Natural killer cell treated with Interleukin-12 subunit alpha and Interleukin-12 subunit beta and Interleukin-15 and Interleukin-18, amount 100 ng/mL, for 72 hours (primary cell): ENCODE measurements at regions not wholly inside any gene's neighbourhood (a gene's known extent, or its start where the extent isn't known, plus 50 kb on each side); places are given as distances from the start of the nearest gene placed in this dataset.
"Not testable (repeated sequence)": the region's sequence is repeated elsewhere in the genome, so short reads cannot be mapped to it uniquely, and the experiment has no call there.

Experiments
- ATAC-seq, 2 donors: fragments of 150-1000 bp; cut with Tn5 transposase in 1 of 2; sonication (Bioruptor Pico), chemical (Tn5 transposase) in 1 of 2; 2 replicates each; pipeline ENCODE4 v1.10.0; 2021
- DNase-seq: peaks from one replicate; pipeline ENCODE4 v3.0.0; 2022; ENCODE audit warnings: low spot score
- H3K27ac Mint-ChIP-seq, 2 donors: 1 replicate in 1 of 2; 2 replicates in 1 of 2; pipeline ENCODE4 v1.8.0; 2022; ENCODE audit warnings: mixed read lengths in 2 of 2, mild to moderate bottlenecking in 1 of 2, moderate library complexity in 1 of 2
- H3K27me3 Mint-ChIP-seq, 2 donors: 1 replicate in 1 of 2; 2 replicates in 1 of 2; pipeline ENCODE4 v1.8.0; 2022; ENCODE audit warnings: mixed read lengths in 2 of 2
- H3K36me3 Mint-ChIP-seq: one replicate; pipeline ENCODE4 v1.8.0; 2022; ENCODE audit warnings: mixed read lengths
- H3K4me1 Mint-ChIP-seq, 2 donors: 1 replicate in 1 of 2; 2 replicates in 1 of 2; pipeline ENCODE4 v1.8.0; 2022; ENCODE audit warnings: low read depth in 2 of 2, mixed read lengths in 2 of 2, mild to moderate bottlenecking in 1 of 2
- H3K4me3 Mint-ChIP-seq: one replicate; pipeline ENCODE4 v1.8.0; 2022; ENCODE audit warnings: mixed read lengths
- H3K9me3 Mint-ChIP-seq: 2 replicates; pipeline ENCODE4 v1.8.0; 2022; ENCODE audit warnings: mixed read lengths

- H3K36me3 Mint-ChIP-seq = no peaks in the 10 kb centered on the region
- no peak for ATAC-seq
Observed at GRCh38 chr17:49898366-49899190, 50.7 kb upstream of the TAC4 start.

GRCh38 chr17:49899191-49899485 lies 51.3 kb upstream of the TAC4 start:
- ATAC-seq (no peak), DNase-seq (no peak)
- Mint-ChIP-seq H3K4me1 (no peaks in the 10 kb centered on the region), H3K36me3 (no peaks in the 10 kb centered on the region), H3K27me3 (peaks cover 38 to 39% of the 10 kb centered on the region in 2 donors), H3K4me3 (no peak overlapping the region), H3K27ac (no peak overlapping the region), H3K9me3 (no peaks in the 10 kb centered on the region)

More at GRCh38 chr17:49898366-49899190, 50.7 kb upstream of the TAC4 start:
- Mint-ChIP-seq H3K4me3 (no peak overlapping the region), H3K9me3 (no peaks in the 10 kb centered on the region), H3K4me1 (no peaks in the 10 kb centered on the region), H3K27ac (no peak overlapping the region), H3K27me3 (peaks cover 37 to 39% of the 10 kb centered on the region in 2 donors)
- DNase-seq = no peak

DNA sequence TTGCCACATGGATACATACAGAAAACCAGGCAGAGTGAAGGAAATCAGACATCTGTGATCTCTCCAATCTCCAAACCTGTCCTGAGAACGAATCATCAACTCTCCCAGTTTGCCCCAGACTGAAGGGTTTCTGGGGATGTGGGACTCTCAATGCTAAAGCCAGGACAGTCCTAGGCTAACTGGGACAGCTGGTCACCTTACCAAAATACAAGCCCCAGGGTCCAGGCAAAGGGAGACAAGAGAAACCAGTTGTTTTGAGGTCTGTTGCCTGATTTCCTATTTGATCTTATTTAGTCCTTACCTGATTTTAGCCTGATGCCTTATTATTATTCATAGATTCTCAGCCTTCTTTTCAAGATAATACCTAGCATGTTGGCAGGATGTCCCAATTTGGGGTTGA lies 51.7 kb upstream of the TAC4 start:
- DNase-seq (no peak), ATAC-seq (no peak)
- Mint-ChIP-seq H3K36me3 (no peaks in the 10 kb centered on the region), H3K9me3 (no peaks in the 10 kb centered on the region), H3K4me3 (no peak overlapping the region), H3K4me1 (no peaks in the 10 kb centered on the region), H3K27ac (no peak overlapping the region), H3K27me3 (peaks cover 39% of the 10 kb centered on the region in 2 donors)

GRCh38 chr17:49900801-49901200 lies 52.9 kb upstream of the TAC4 start:
- H3K27ac Mint-ChIP-seq, H3K4me1 Mint-ChIP-seq, DNase-seq, H3K4me3 Mint-ChIP-seq, H3K9me3 Mint-ChIP-seq, H3K36me3 Mint-ChIP-seq, ATAC-seq: not testable (repeated sequence)
- peaks cover 44% of the 10 kb centered on the region in 2 donors for H3K27me3 Mint-ChIP-seq

DNA sequence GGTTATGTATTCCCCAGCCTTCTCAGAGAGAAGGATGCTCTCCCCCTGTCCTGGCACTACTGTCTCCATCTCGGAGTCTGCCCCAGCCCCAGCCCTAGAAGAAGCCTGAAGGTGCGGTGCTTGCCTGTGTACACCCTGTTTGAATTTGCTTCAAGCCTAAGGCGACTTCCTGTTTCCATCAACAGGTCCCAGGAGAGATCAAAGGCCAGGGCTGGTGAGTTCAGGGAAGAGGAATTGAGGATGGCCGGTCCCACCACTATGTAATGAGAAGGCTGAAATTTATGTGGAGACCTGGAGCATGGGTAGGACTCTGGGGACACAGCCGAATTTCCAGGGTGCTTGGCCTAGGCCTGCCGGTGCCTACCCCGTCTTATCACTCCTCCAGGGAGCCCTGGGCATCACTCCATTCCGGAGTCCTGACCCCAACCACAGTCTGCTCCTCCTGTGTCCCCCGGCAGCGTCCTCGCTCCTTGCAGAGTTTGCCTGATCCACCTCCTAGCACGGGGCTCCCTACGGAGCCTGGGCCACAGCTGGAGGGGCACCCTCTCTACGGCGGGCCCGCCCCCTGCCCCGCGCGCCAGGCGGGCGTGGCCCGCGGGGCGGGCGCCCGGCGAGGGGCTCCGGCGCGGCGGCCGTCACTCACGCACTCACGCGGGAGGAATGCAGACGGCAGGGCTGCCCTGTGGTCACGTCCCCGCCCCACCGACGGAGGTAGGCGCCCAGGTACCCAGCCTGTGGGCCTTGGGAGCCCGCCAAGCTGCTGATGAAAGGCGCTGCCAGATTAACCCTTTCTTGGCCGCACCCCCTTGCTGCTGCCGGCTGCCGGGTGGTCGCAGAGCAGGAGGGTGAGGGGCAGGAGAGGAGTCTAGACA lies 53.8 kb upstream of the TAC4 start:
- Mint-ChIP-seq H3K27me3 (peaks cover 38 to 43% of the 10 kb centered on the region in 2 donors), H3K4me1 (no peaks in the 10 kb centered on the region), H3K9me3 (no peaks in the 10 kb centered on the region), H3K36me3 (no peaks in the 10 kb centered on the region), H3K4me3 (no peak overlapping the region), H3K27ac (no peak overlapping the region)
- DNase-seq (no peak), ATAC-seq (no peak)

GRCh38 chr17:49903523-49903922 lies 55.7 kb upstream of the TAC4 start:
- no peaks in the 10 kb centered on the region for H3K9me3 Mint-ChIP-seq
- H3K27ac Mint-ChIP-seq = no peak overlapping the region
- ATAC-seq (no peak), DNase-seq (no peak)
- H3K4me1 Mint-ChIP-seq = no peaks in the 10 kb centered on the region
- no peaks in the 10 kb centered on the region for H3K36me3 Mint-ChIP-seq
- H3K27me3 Mint-ChIP-seq = peaks cover 44 to 45% of the 10 kb centered on the region in 2 donors
- no peak overlapping the region for H3K4me3 Mint-ChIP-seq

- Mint-ChIP-seq H3K36me3 (no peaks in the 10 kb centered on the region), H3K4me1 (peaks cover 0 to 1% of the 10 kb centered on the region in 2 donors), H3K27ac (no peak overlapping the region), H3K27me3 (peaks cover 52 to 58% of the 10 kb centered on the region in 2 donors), H3K4me3 (no peak overlapping the region), H3K9me3 (no peaks in the 10 kb centered on the region)
- ATAC-seq (no peak), DNase-seq (no peak)
Observed at GRCh38 chr17:49904893-49905292, 57.0 kb upstream of the TAC4 start.

GRCh38 chr17:49906531-49907136 lies 58.8 kb upstream of the TAC4 start:
- no peaks in the 10 kb centered on the region for H3K36me3 Mint-ChIP-seq
- H3K4me3 Mint-ChIP-seq = no peak overlapping the region
- peaks cover 0 to 7% of the 10 kb centered on the region in 2 donors for H3K4me1 Mint-ChIP-seq
- no peak overlapping the region for H3K27ac Mint-ChIP-seq
- H3K27me3 Mint-ChIP-seq = peaks cover 54 to 60% of the 10 kb centered on the region in 2 donors
- DNase-seq (no peak), ATAC-seq (no peak)
- H3K9me3 Mint-ChIP-seq = no peaks in the 10 kb centered on the region

- Mint-ChIP-seq H3K4me1 (peaks cover 0 to 7% of the 10 kb centered on the region in 2 donors), H3K36me3 (no peaks in the 10 kb centered on the region), H3K9me3 (no peaks in the 10 kb centered on the region), H3K4me3 (no peak overlapping the region), H3K27me3 (peaks cover 54 to 60% of the 10 kb centered on the region in 2 donors), H3K27ac (no peak overlapping the region)
- no peak for DNase-seq
- ATAC-seq = no peak
Observed at GRCh38 chr17:49907279-49907678, 59.4 kb upstream of the TAC4 start.

DNA sequence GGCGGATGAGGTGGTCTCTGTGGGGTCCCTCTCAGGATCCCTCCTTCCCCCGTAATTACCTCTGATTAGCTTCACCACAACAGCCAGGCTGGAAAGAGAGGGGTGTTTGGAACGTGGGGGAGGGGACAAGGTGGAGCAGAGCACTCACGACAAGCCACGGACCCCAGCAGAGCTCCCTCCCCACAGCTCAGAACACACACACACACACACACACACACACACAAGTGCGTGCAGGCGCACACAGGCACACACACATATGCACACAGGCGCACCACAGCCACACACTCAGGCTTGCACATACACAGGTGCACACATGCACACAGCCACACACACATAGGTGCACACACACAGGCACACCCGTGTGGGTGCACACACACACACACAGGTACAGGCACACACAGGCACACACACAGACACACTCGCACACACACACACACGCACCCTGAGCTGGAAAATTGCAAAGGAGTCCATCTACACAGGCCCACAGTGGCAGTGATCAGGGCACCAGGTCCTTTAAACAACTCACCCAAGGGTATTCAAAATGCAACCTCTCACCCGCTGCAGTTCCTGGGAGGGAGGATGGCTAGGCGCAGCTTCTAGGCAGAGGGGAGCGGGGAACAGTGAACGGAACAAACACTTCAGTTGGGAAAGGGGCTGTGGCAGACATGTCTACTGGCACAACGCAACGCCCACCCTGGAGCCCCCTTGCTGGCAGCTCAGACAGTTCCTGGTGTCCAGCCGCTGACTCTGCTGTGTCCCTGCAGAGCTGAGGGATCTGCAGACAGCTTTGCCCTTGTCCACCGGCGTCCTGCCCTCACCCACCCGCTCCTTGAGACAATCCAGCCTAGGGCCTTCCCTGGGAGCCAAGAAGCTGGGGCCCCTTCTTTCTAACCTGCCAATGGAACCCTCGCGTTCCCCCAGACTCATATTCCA lies 59.9 kb upstream of the DLX4 start:
- ATAC-seq (no peak), DNase-seq (no peak)
- Mint-ChIP-seq H3K9me3 (no peaks in the 10 kb centered on the region), H3K36me3 (no peaks in the 10 kb centered on the region), H3K27ac (no peak overlapping the region), H3K4me1 (peaks cover 0 to 7% of the 10 kb centered on the region in 2 donors), H3K4me3 (no peak overlapping the region), H3K27me3 (peaks cover 44 to 46% of the 10 kb centered on the region in 2 donors)

GRCh38 chr17:49910094-49910857 lies 58.7 kb upstream of the DLX4 start:
- Mint-ChIP-seq H3K4me3 (no peak overlapping the region), H3K9me3 (no peaks in the 10 kb centered on the region), H3K27ac (no peak overlapping the region), H3K4me1 (peaks cover 0 to 7% of the 10 kb centered on the region in 2 donors), H3K36me3 (no peaks in the 10 kb centered on the region), H3K27me3 (peaks cover 38 to 41% of the 10 kb centered on the region in 2 donors)
- no peak for DNase-seq
- no peak for ATAC-seq

GRCh38 chr17:49910858-49911204 lies 58.2 kb upstream of the DLX4 start:
- no peak overlapping the region for H3K27ac Mint-ChIP-seq
- no peaks in the 10 kb centered on the region for H3K9me3 Mint-ChIP-seq
- H3K36me3 Mint-ChIP-seq = no peaks in the 10 kb centered on the region
- DNase-seq = no peak
- H3K4me3 Mint-ChIP-seq = no peak overlapping the region
- H3K27me3 Mint-ChIP-seq = peaks cover 38 to 40% of the 10 kb centered on the region in 2 donors
- peaks cover 0 to 7% of the 10 kb centered on the region in 2 donors for H3K4me1 Mint-ChIP-seq
- ATAC-seq = no peak
